Loucy (cell line): ENCODE measurements at regions not wholly inside any gene's neighbourhood (a gene's known extent, or its start where the extent isn't known, plus 50 kb on each side); places are given as distances from the start of the nearest gene placed in this dataset.
A peak's percentile ranks its signal among the peaks of the same experiment; 100 is the strongest.

Experiments used
- H2AFZ ChIP-seq: fragments of 200-600 bp; sonication (generic); 2 replicates; pipeline ENCODE4 v1.6.0; 2016; ENCODE audit warnings: antibody characterized with exemption, mild to moderate bottlenecking, low read length, moderate library complexity
- H3F3A ChIP-seq: fragments of 200-600 bp; 2 replicates; pipeline ENCODE4 v1.6.0; 2016; ENCODE audit warnings: antibody characterized with exemption, low read depth, mild to moderate bottlenecking
- H3K27me3 ChIP-seq: fragments of 200-600 bp; sonication (generic); 2 replicates; pipeline ENCODE4 v1.6.1; 2014; ENCODE audit warnings: low read length, mild to moderate bottlenecking; ENCODE audit not compliant: insufficient read depth, poor library complexity, severe bottlenecking
- H3K36me3 ChIP-seq: fragments of 200-600 bp; sonication (generic); 2 replicates; pipeline ENCODE4 v1.6.1; 2016; ENCODE audit warnings: low read length; ENCODE audit not compliant: insufficient read depth
- H3K4me1 ChIP-seq: fragments of 200-600 bp; sonication (generic); 2 replicates; pipeline ENCODE4 v1.5.1; 2014; ENCODE audit warnings: low read length, mild to moderate bottlenecking; ENCODE audit not compliant: insufficient read depth, poor library complexity, severe bottlenecking
- H3K4me2 ChIP-seq: fragments of 200-600 bp; sonication (generic); 2 replicates; pipeline ENCODE4 v1.6.0; 2014; ENCODE audit warnings: antibody characterized with exemption, low read length, low read depth, mild to moderate bottlenecking; ENCODE audit not compliant: poor library complexity, severe bottlenecking
- H3K4me3 ChIP-seq: fragments of 200-600 bp; sonication (generic); 2 replicates; pipeline ENCODE4 v1.5.1; 2014; ENCODE audit warnings: low read length, mild to moderate bottlenecking, mixed read lengths; ENCODE audit not compliant: poor library complexity, severe bottlenecking
- H3K79me2 ChIP-seq: fragments of 200-600 bp; sonication (generic); 2 replicates; pipeline ENCODE4 v1.6.1; 2014; ENCODE audit warnings: low read length; ENCODE audit not compliant: insufficient read depth
- H3K9ac ChIP-seq: fragments of 200-600 bp; sonication (generic); 2 replicates; pipeline ENCODE4 v1.6.0; 2014; ENCODE audit warnings: mild to moderate bottlenecking, low read depth, low read length, moderate library complexity; ENCODE audit not compliant: poor library complexity, severe bottlenecking
- H3K9me2 ChIP-seq: fragments of 200-600 bp; sonication (generic); replicated peaks from 2 replicates; pipeline ENCODE4 v1.6.1; 2016; ENCODE audit warnings: low read depth, low read length, mixed read lengths
- H3K9me3 ChIP-seq: fragments of 200-600 bp; sonication (generic); 2 replicates; pipeline ENCODE4 v1.6.1; 2014; ENCODE audit warnings: mild to moderate bottlenecking, antibody characterized with exemption, low read length, low read depth; ENCODE audit not compliant: insufficient read depth
- H4K20me1 ChIP-seq: fragments of 200-600 bp; sonication (generic); 2 replicates; pipeline ENCODE4 v1.6.0; 2014; ENCODE audit warnings: antibody characterized with exemption, low read length, mild to moderate bottlenecking; ENCODE audit not compliant: insufficient read depth, poor library complexity, severe bottlenecking
- CTCF ChIP-seq: fragments of 200-600 bp; sonication (generic); conservative IDR thresholded peaks from 2 replicates; pipeline ENCODE4 v1.5.1; 2014; ENCODE audit warnings: mild to moderate bottlenecking, antibody characterized with exemption, low read length
- EZH2phosphoT487 ChIP-seq: fragments of 200-600 bp; IDR thresholded peaks from 2 replicates; pipeline ENCODE4 v1.6.1; 2018; ENCODE audit warnings: antibody characterized with exemption, mild to moderate bottlenecking, moderate library complexity, borderline replicate concordance

- Histone ChIP-seq H3K9me2 (no peaks in the 10 kb centered on the region), H2AFZ (no peak overlapping the region), H3K4me2 (no peak overlapping the region), H3K9ac (no peak overlapping the region), H3K4me1 (no peaks in the 10 kb centered on the region), H4K20me1 (no peaks in the 10 kb centered on the region), H3K27me3 (no peaks in the 10 kb centered on the region), H3K36me3 (no peaks in the 10 kb centered on the region), H3K79me2 (no peaks in the 10 kb centered on the region), H3K4me3 (no peak overlapping the region), H3F3A (no peaks in the 10 kb centered on the region), H3K9me3 (no peaks in the 10 kb centered on the region)
- TF ChIP-seq EZH2phosphoT487 (no peak), CTCF (no peak)
Observed at GRCh38 chr2:12879649-12880048, 162.9 kb downstream of the TRIB2 start.

GRCh38 chr2:12881952-12882351 lies 165.2 kb downstream of the TRIB2 start:
- H3K4me2 ChIP-seq: no peak overlapping the region
- H3K79me2 ChIP-seq: no peaks in the 10 kb centered on the region
- H3K9ac ChIP-seq: no peak overlapping the region
- no peaks in the 10 kb centered on the region for H3K27me3 ChIP-seq
- no peak overlapping the region for H2AFZ ChIP-seq
- no peaks in the 10 kb centered on the region for H3K36me3 ChIP-seq
- no peaks in the 10 kb centered on the region for H3F3A ChIP-seq
- no peaks in the 10 kb centered on the region for H4K20me1 ChIP-seq
- H3K9me2 ChIP-seq: no peaks in the 10 kb centered on the region
- no peaks in the 10 kb centered on the region for H3K4me1 ChIP-seq
- no peak overlapping the region for H3K4me3 ChIP-seq
- TF ChIP-seq EZH2phosphoT487 (no peak), CTCF (peak; percentile 43)
- no peaks in the 10 kb centered on the region for H3K9me3 ChIP-seq

- Histone ChIP-seq H3K36me3 (no peaks in the 10 kb centered on the region), H3K79me2 (no peaks in the 10 kb centered on the region), H2AFZ (no peak overlapping the region), H3K4me1 (no peaks in the 10 kb centered on the region), H3K4me3 (no peak overlapping the region), H3K9me3 (no peaks in the 10 kb centered on the region), H3F3A (no peaks in the 10 kb centered on the region), H4K20me1 (no peaks in the 10 kb centered on the region), H3K27me3 (no peaks in the 10 kb centered on the region), H3K4me2 (no peak overlapping the region), H3K9ac (no peak overlapping the region), H3K9me2 (no peaks in the 10 kb centered on the region)
- TF ChIP-seq CTCF (no peak), EZH2phosphoT487 (no peak)
Observed at GRCh38 chr2:12882393-12882792, 165.7 kb downstream of the TRIB2 start.
